Sigmoid colon (tissue), 6 donors: ENCODE measurements at regions not wholly inside any gene's neighbourhood (a gene's known extent, or its start where the extent isn't known, plus 50 kb on each side); places are given as distances from the start of the nearest gene placed in this dataset.

Experiments
- DNase-seq: peaks from one replicate; pipeline ENCODE4 v3.0.0-alpha.2; 2019
- H3K27ac ChIP-seq, 4 donors: fragments of 200-600 bp; sonication (generic); one replicate each; pipeline ENCODE4 v1.5.1; 2016 to 2019; ENCODE audit warnings: mild to moderate bottlenecking in 1 of 4
- H3K27me3 ChIP-seq, 3 donors: fragments of 200-600 bp; sonication (generic); one replicate each; pipeline ENCODE4 v1.5.1; 2019; ENCODE audit warnings: mild to moderate bottlenecking in 1 of 3
- H3K36me3 ChIP-seq, 4 donors: fragments of 200-600 bp; sonication (generic); one replicate each; pipeline ENCODE4 v1.5.1; 2016 to 2019
- H3K4me1 ChIP-seq, 4 donors: fragments of 200-600 bp; sonication (generic); one replicate each; pipeline ENCODE4 v1.5.1; 2017 to 2019
- H3K4me3 ChIP-seq, 4 donors: fragments of 200-600 bp; sonication (generic); one replicate each; pipeline ENCODE4 v1.5.1; 2017 to 2019; ENCODE audit warnings: mild to moderate bottlenecking in 2 of 4, moderate library complexity in 1 of 4
- H3K9me3 ChIP-seq, 4 donors: fragments of 200-600 bp in 3 of 4; sonication (generic) in 3 of 4; one replicate each; pipeline versions ENCODE4 v1.5.1 to v1.6.1; 2013 to 2019
- EP300 ChIP-seq, 4 donors: sonication (generic); formaldehyde crosslinking; IDR thresholded peaks; one replicate each; pipeline ENCODE4 v1.6.1; 2017; ENCODE audit warnings: antibody characterized with exemption in 4 of 4
- POLR2A ChIP-seq, 2 donors: fragments of 450-650 bp; IDR thresholded peaks; one replicate each; pipeline ENCODE4 v1.6.1; 2016; ENCODE audit warnings: antibody characterized with exemption in 2 of 2, mild to moderate bottlenecking in 2 of 2, moderate library complexity in 2 of 2
- POLR2AphosphoS5 ChIP-seq, 4 donors: sonication (generic); formaldehyde crosslinking; IDR thresholded peaks; one replicate each; pipeline ENCODE4 v1.6.1; 2017; ENCODE audit warnings: antibody characterized with exemption in 4 of 4
- WGBS, 2 donors: extraction: QIAGEN DNeasy Blood & Tissue Kit; methylation state at CpG; one replicate each; pipeline ENCODE4 v1.1.7; 2013; 5-methylcytosine and 5-hydroxymethylcytosine counted together
- intact Hi-C: fragments of 100-400 bp; cut with DNase I; formaldehyde crosslinking; loops from one replicate; pipeline ENCODE4 v1.15.1; 2023
- TF ChIP-seq, protein P1 (sequence below), 4 experiments: fragments of 450-650 bp in 3 of 4; fragments of 200-600 bp in 1 of 4; IDR thresholded peaks; one replicate each; pipeline ENCODE4 v1.5.1; 2016 to 2019; ENCODE audit warnings: antibody characterized with exemption in 4 of 4, mild to moderate bottlenecking in 3 of 4, moderate library complexity in 2 of 4
- donor health status: healthy with polysubstance abuse.
- donor health status: healthy.

DNA sequence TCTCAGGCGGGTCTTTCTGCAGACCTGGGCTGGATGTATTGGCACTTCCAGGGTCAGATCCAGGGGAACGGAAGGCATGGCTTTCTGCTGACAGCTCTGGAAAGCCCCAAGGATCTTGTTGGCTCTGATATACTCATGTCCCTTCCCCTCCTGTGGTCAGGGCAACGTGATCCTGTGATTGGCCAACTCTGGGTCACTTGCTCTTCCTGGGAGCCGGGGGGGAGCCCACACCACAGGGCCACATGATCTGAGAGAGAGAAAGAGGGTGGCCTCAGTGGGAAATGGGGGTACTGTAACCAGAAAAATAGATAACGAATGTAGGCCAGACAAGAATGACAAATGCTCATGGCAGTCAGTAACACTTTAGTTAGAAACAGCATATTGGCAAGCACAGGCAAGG, 223.0 kb downstream of the NFATC2 start:
- TF ChIP-seq, protein P1, sequence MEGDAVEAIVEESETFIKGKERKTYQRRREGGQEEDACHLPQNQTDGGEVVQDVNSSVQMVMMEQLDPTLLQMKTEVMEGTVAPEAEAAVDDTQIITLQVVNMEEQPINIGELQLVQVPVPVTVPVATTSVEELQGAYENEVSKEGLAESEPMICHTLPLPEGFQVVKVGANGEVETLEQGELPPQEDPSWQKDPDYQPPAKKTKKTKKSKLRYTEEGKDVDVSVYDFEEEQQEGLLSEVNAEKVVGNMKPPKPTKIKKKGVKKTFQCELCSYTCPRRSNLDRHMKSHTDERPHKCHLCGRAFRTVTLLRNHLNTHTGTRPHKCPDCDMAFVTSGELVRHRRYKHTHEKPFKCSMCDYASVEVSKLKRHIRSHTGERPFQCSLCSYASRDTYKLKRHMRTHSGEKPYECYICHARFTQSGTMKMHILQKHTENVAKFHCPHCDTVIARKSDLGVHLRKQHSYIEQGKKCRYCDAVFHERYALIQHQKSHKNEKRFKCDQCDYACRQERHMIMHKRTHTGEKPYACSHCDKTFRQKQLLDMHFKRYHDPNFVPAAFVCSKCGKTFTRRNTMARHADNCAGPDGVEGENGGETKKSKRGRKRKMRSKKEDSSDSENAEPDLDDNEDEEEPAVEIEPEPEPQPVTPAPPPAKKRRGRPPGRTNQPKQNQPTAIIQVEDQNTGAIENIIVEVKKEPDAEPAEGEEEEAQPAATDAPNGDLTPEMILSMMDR (IDR thresholded peaks at IDR 0.05) = no peak
- no peak for TF ChIP-seq POLR2AphosphoS5 (IDR thresholded peaks at IDR 0.05)
- no peak for TF ChIP-seq POLR2A (IDR thresholded peaks at IDR 0.05)
- no peak for TF ChIP-seq EP300 (IDR thresholded peaks at IDR 0.05)
- H3K9me3 ChIP-seq = no peaks in the 10 kb centered on the region
- H3K36me3 ChIP-seq = no peaks in the 10 kb centered on the region
- no peak overlapping the region for H3K27ac ChIP-seq
- no peaks in the 10 kb centered on the region for H3K4me1 ChIP-seq
- DNase-seq = no peak
- H3K4me3 ChIP-seq = no peak overlapping the region
- intact Hi-C loops = no loop called here
- no peaks in the 10 kb centered on the region for H3K27me3 ChIP-seq
- WGBS, 2 donors = 80 to 82% methylated on average over 5 of the region's 5 CpGs

DNA sequence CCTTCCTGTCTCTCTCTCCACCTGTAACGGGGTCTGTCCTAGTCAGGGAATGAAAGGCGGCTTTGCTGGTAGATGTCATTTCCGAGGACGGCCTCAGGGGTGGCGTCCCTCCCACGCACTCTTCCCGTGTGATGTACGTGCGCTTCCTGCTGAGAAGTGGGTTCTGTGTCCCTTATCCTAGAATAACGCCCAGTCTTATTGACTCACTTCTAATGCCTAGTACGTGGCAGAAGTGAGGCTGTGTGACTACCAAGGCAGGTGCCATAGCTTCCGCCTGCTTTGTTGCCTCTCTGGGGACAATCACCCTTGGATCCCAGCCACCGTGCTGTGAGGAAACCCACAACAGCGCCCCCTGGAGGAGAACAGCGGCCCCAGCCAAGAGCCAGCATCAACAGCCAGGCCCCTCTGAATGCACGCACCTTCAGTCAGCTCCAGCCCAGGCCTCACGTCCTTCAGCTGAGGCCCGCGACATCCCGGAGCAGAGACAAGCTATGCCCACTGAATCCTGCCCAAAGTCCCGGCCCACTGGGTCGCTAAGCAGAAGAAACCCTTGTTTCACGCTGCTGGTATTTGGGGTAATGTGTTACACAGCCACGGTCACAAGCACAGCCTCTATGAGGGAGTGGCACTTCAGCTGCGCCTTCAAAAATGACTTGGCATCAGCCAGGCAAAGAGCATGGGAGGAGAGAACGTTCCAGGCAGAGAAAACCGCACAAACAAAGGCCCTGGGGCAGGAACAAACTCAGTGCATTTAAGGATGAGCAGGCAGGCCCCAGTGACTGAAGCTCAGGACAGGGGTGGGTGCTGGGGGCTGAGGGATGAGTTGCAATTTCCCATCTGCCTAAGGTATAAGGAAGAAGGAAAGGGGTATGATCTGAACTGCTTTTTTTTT, 224.2 kb downstream of the NFATC2 start:
- no peaks in the 10 kb centered on the region for H3K36me3 ChIP-seq
- H3K4me1 ChIP-seq = no peaks in the 10 kb centered on the region
- no peak overlapping the region for H3K27ac ChIP-seq
- WGBS, 2 donors = 32 to 58% methylated on average over 27 of the region's 27 CpGs
- H3K9me3 ChIP-seq = no peaks in the 10 kb centered on the region
- no peak overlapping the region for H3K4me3 ChIP-seq
- intact Hi-C loops = no loop called here
- no peak for TF ChIP-seq EP300 (IDR thresholded peaks at IDR 0.05)
- TF ChIP-seq, protein P1 (IDR thresholded peaks at IDR 0.05) = peak in 1 of 4 experiments; percentile 10
- DNase-seq = no peak
- H3K27me3 ChIP-seq = no peaks in the 10 kb centered on the region

DNA sequence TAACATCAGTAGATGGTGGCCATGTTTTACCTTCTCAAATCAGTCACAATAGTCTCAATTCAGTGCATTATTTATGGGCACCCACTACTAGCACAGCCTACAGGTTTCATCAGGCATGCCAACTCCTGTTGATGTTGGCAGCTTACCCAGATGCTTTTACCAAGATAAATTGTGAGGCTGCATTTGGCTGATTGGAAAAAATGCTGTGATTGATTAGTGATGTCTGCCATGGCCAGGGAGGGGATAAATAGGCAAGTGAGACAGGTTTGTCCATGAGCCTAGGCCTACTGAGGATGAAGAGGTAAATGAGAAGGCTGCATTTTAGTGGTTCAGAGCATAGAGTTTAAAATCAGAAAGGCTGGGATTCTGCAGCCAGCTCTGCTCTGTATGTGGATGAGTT, 227.1 kb downstream of the NFATC2 start:
- TF ChIP-seq, protein P1 (IDR thresholded peaks at IDR 0.05) = no peak
- TF ChIP-seq POLR2A (IDR thresholded peaks at IDR 0.05) (no peak), EP300 (IDR thresholded peaks at IDR 0.05) (no peak), POLR2AphosphoS5 (IDR thresholded peaks at IDR 0.05) (no peak)
- peaks cover 0 to 6% (median 0%) of the 10 kb centered on the region in 3 donors for H3K27me3 ChIP-seq
- no peak for DNase-seq
- H3K4me3 ChIP-seq = no peak overlapping the region
- H3K27ac ChIP-seq = no peak overlapping the region
- H3K4me1 ChIP-seq = no peaks in the 10 kb centered on the region
- intact Hi-C loops = no loop called here
- H3K36me3 ChIP-seq = no peaks in the 10 kb centered on the region
- no peaks in the 10 kb centered on the region for H3K9me3 ChIP-seq

DNA sequence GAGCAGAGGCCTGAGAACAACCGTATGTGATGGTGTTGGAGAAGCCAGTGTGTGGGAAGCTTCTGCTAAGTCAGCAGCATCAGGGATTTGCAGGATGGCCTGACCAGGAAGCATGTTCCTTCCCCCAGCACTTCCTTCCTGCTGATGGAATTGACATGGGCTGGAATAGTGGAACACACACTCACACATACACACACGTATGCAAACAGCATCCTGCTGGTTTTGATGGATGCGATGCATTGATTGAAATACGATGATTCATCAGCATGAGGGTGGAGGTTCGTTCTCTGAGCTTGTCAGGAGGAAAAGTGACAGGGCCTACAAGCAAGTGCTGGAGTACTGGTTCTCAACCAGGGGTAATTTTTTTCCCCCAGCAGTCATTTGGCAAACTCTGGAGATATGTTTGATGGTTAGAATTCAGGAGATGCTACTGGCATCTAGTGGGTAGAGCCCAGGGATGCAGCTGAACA, 229.1 kb downstream of the NFATC2 start:
- H3K4me3 ChIP-seq = no peak overlapping the region
- peaks cover 0 to 6% (median 0%) of the 10 kb centered on the region in 3 donors for H3K27me3 ChIP-seq
- intact Hi-C loops = no loop called here
- no peaks in the 10 kb centered on the region for H3K4me1 ChIP-seq
- H3K27ac ChIP-seq = no peak overlapping the region
- 83 to 84% methylated on average over 5 of the region's 5 CpGs for WGBS, 2 donors
- no peaks in the 10 kb centered on the region for H3K9me3 ChIP-seq
- TF ChIP-seq EP300 (IDR thresholded peaks at IDR 0.05) = no peak
- TF ChIP-seq POLR2AphosphoS5 (IDR thresholded peaks at IDR 0.05) = no peak
- no peak for TF ChIP-seq POLR2A (IDR thresholded peaks at IDR 0.05)
- TF ChIP-seq, protein P1 (IDR thresholded peaks at IDR 0.05) = no peak
- no peaks in the 10 kb centered on the region for H3K36me3 ChIP-seq
- no peak for DNase-seq

DNA sequence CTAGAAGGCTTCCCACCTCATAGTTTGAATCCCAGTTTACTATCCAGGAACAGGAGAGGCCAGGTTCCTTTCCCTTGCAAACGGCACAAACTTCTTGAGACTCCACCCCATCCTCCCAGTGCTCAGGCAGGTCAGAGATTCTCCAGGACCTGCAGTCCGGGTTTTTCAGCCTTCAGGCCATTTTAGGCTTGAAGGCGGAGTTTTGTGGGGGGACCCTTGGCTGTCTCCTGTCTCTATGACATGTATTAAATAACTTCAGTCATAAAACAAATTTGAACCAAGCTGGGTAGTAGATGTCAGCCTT, 230.1 kb downstream of the NFATC2 start:
- Histone ChIP-seq H3K27me3 (peaks cover 0 to 7% (median 0%) of the 10 kb centered on the region in 3 donors), H3K36me3 (no peaks in the 10 kb centered on the region), H3K4me3 (no peak overlapping the region), H3K9me3 (no peaks in the 10 kb centered on the region), H3K27ac (no peak overlapping the region), H3K4me1 (no peaks in the 10 kb centered on the region)
- intact Hi-C loops = no loop called here
- TF ChIP-seq POLR2AphosphoS5 (IDR thresholded peaks at IDR 0.05) = no peak
- no peak for DNase-seq
- WGBS, 2 donors = 53 to 56% methylated on average over 3 of the region's 3 CpGs
